ENCODE measurements at regions not wholly inside any gene's neighbourhood (a gene's known extent, or its start where the extent isn't known, plus 50 kb on each side); places are given as distances from the start of the nearest gene placed in this dataset.

- ChIA-PET CTCF (no interaction called here), RAD21 (ENCODE audit: low non-redundant PET in 1 of 2, low total read pairs in 2 of 2, uncharacterized antibody in 2 of 2, unreplicated experiment in 2 of 2) (no interaction called here)
- no peak overlapping the region for H2AFZ ChIP-seq (ENCODE audit: low read depth, low read length, poor library complexity, severe bottlenecking)
Observed at GRCh38 chr5:107230367-107230766, 440.4 kb downstream of the EFNA5 start.

DNA sequence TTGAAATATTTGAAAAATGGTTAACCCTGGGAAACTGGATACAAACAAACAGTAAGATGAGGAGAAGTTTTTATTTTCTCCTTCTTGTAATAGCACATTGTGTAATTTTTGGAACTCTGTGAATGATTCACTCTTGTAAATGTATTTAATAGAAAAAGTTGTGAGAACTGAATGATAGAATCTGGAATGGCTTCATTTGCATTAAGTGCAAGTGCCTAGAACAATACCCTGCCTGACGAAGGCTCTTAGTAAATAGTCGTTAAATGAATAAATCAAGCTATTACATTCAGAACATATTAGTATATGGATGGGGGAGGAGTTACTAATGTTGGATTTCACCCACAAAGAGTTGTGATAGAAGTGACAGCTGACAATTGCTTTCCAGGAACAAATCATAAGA, 442.5 kb downstream of the EFNA5 start:
- RAD21 ChIA-PET (ENCODE audit: low non-redundant PET in 1 of 2, low total read pairs in 2 of 2, uncharacterized antibody in 2 of 2, unreplicated experiment in 2 of 2) = no interaction called here
- H3K9me2 ChIP-seq (ENCODE audit: insufficient read depth) = no peaks in the 10 kb centered on the region
- no TSS peak for BruUV-seq (replicated peaks)
- no peak overlapping the region for H2AFZ ChIP-seq (ENCODE audit: low read depth, low read length, poor library complexity, severe bottlenecking)
- no peak overlapping the region for H3K4me3 ChIP-seq (replicated peaks in 1 of 2; ENCODE audit: low read depth in 1 of 2, low read length in 2 of 2)
- intact Hi-C loops (cut with micrococcal nuclease) = no loop called here
- POLR2A ChIA-PET = no interaction called here
- no peaks in the 10 kb centered on the region for H4K20me1 ChIP-seq (ENCODE audit: insufficient read depth)
- no peaks in the 10 kb centered on the region for H3K79me2 ChIP-seq (ENCODE audit: insufficient read depth, low read length)
- no peak overlapping the region for H3K27ac ChIP-seq (ENCODE audit: low read depth, low read length)
- TF ChIP-seq CEBPB (IDR thresholded peaks at IDR 0.05; ENCODE audit: low read depth) (no peak), POLR2A (IDR thresholded peaks at IDR 0.05; ENCODE audit: borderline replicate concordance, extremely low read depth, insufficient read depth, insufficient read length) (no peak), TCF7L2 (IDR thresholded peaks at IDR 0.05; ENCODE audit: borderline replicate concordance, extremely low read depth, insufficient read depth, insufficient read length) (no peak), JUND (IDR thresholded peaks at IDR 0.05) (no peak), ZFX (IDR thresholded peaks at IDR 0.05) (no peak), EGR1 (IDR thresholded peaks at IDR 0.05; ENCODE audit: low read depth) (no peak), RAD21 (IDR thresholded peaks at IDR 0.05; ENCODE audit: low read depth) (no peak), ATF3 (IDR thresholded peaks at IDR 0.05) (no peak)
- no peaks in the 10 kb centered on the region for H3K9me3 ChIP-seq (ENCODE audit: control insufficient read depth in 1 of 2, insufficient read depth in 1 of 2, low read depth in 1 of 2, low read length in 2 of 2)
- no peak for ATAC-seq
- DNase-seq (ENCODE audit: low read depth, low spot score) = no peak
- CTCF ChIA-PET = no interaction called here
- no peak overlapping the region for H3K9ac ChIP-seq (ENCODE audit: low read length)
- H3K27me3 ChIP-seq (ENCODE audit: insufficient read depth, low read length) = no peaks in the 10 kb centered on the region
- H3K4me2 ChIP-seq (ENCODE audit: low read length) = no peak overlapping the region
- H3K36me3 ChIP-seq (ENCODE audit: control insufficient read depth in 1 of 2, insufficient read depth in 2 of 2, low read length in 2 of 2) = no peaks in the 10 kb centered on the region
- no peaks in the 10 kb centered on the region for H3K4me1 ChIP-seq (ENCODE audit: control insufficient read depth in 1 of 2, insufficient read depth in 2 of 2, low read length in 2 of 2)

More at GRCh38 chr5:107230367-107230766, 440.4 kb downstream of the EFNA5 start:
- no peaks in the 10 kb centered on the region for H3K4me1 ChIP-seq (ENCODE audit: control insufficient read depth in 1 of 2, insufficient read depth in 2 of 2, low read length in 2 of 2)
- POLR2A ChIA-PET = no interaction called here
- H3K4me3 ChIP-seq (replicated peaks in 1 of 2; ENCODE audit: low read depth in 1 of 2, low read length in 2 of 2) = no peak overlapping the region
- no peaks in the 10 kb centered on the region for H4K20me1 ChIP-seq (ENCODE audit: insufficient read depth)
- intact Hi-C loops (cut with micrococcal nuclease) = no loop called here
- H3K9me2 ChIP-seq (ENCODE audit: insufficient read depth) = no peaks in the 10 kb centered on the region
- H3K9ac ChIP-seq (ENCODE audit: low read length) = no peak overlapping the region
- BruUV-seq (replicated peaks) = no TSS peak
- no peaks in the 10 kb centered on the region for H3K79me2 ChIP-seq (ENCODE audit: insufficient read depth, low read length)
- no peak overlapping the region for H3K4me2 ChIP-seq (ENCODE audit: low read length)
- no peaks in the 10 kb centered on the region for H3K36me3 ChIP-seq (ENCODE audit: control insufficient read depth in 1 of 2, insufficient read depth in 2 of 2, low read length in 2 of 2)
- no peak for DNase-seq (ENCODE audit: low read depth, low spot score)
- TF ChIP-seq EGR1 (IDR thresholded peaks at IDR 0.05; ENCODE audit: low read depth) (no peak), POLR2AphosphoS5 (IDR thresholded peaks at IDR 0.05; ENCODE audit: low read depth, low read length) (no peak), FOSL1 (IDR thresholded peaks at IDR 0.05; ENCODE audit: low read depth) (no peak), ATF3 (IDR thresholded peaks at IDR 0.05) (no peak), ZFX (IDR thresholded peaks at IDR 0.05) (no peak), SIN3A (IDR thresholded peaks at IDR 0.05; ENCODE audit: low read depth) (no peak), RAD21 (IDR thresholded peaks at IDR 0.05; ENCODE audit: low read depth) (no peak), SP1 (IDR thresholded peaks at IDR 0.05; ENCODE audit: low read depth) (no peak), POLR2A (IDR thresholded peaks at IDR 0.05; ENCODE audit: borderline replicate concordance, extremely low read depth, insufficient read depth, insufficient read length) (no peak), ELF1 (IDR thresholded peaks at IDR 0.05; ENCODE audit: borderline replicate concordance, low read depth) (no peak), TCF7L2 (IDR thresholded peaks at IDR 0.05; ENCODE audit: borderline replicate concordance, extremely low read depth, insufficient read depth, insufficient read length) (no peak)
- TF ChIP-seq, protein P1, sequence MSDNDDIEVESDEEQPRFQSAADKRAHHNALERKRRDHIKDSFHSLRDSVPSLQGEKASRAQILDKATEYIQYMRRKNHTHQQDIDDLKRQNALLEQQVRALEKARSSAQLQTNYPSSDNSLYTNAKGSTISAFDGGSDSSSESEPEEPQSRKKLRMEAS (IDR thresholded peaks at IDR 0.05) = no peak
- no peaks in the 10 kb centered on the region for H3K9me3 ChIP-seq (ENCODE audit: control insufficient read depth in 1 of 2, insufficient read depth in 1 of 2, low read depth in 1 of 2, low read length in 2 of 2)
- ATAC-seq = no peak
- no peaks in the 10 kb centered on the region for H3K27me3 ChIP-seq (ENCODE audit: insufficient read depth, low read length)
- no peak overlapping the region for H3K27ac ChIP-seq (ENCODE audit: low read depth, low read length)

All from HCT116 (cell line).